ENCODE measurements at regions not wholly inside any gene's neighbourhood (a gene's known extent, or its start where the extent isn't known, plus 50 kb on each side); places are given as distances from the start of the nearest gene placed in this dataset.

- TF ChIP-seq CTCF (IDR thresholded peaks at IDR 0.05 in 4 of 5, conservative IDR thresholded peaks at IDR 0.05 in 1 of 5) (no peak), POLR2A (IDR thresholded peaks at IDR 0.05) (no peak)
Observed at GRCh38 chr3:148289159-148289558, 408.5 kb upstream of the AGTR1 start.
